Upper lobe of left lung (tissue), 4 donors: ENCODE measurements at regions not wholly inside any gene's neighbourhood (a gene's known extent, or its start where the extent isn't known, plus 50 kb on each side); places are given as distances from the start of the nearest gene placed in this dataset.

Experiments
- CTCF ChIP-seq, 6 experiments: fragments of 450-650 bp in 4 of 6; fragments of 200-600 bp in 2 of 6; sonication (generic) in 2 of 6; IDR thresholded peaks; one replicate each; pipeline ENCODE4 v1.5.1; 2016 to 2019; ENCODE audit warnings: antibody characterized with exemption in 6 of 6
- POLR2A ChIP-seq, 4 donors: fragments of 450-650 bp; IDR thresholded peaks; one replicate each; pipeline ENCODE4 v1.5.1; 2016 to 2017; ENCODE audit warnings: antibody characterized with exemption in 4 of 4, mild to moderate bottlenecking in 2 of 4

DNA sequence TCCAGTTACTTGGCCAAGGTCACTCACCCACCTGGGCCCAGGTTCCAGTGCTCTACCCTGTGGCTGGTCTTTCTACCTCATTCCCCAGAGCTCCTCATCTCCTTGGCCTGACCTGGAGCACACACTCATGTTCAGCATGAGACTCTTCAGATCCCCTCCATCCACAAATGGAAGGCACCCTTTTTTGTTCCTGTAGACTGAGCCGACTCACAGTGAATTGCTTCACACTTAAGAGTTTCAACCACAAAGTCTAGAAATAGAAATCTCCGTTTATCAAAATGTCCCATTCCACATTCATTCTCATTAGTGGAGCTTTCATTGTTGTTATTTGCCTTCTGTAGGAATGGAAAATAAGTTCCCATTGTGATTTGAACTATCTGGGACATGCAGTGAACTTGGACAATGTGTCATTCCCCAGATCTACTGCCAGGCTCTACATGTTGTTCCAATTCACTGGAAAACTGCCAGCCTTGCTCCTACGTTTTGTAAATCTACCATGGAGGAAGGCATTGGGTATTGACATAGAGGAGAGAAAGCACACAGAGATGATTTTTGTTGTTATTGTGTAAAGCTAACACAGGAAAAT lies 125.3 kb upstream of the CELF2 start:
- no peak for TF ChIP-seq CTCF (IDR thresholded peaks at IDR 0.05)
- TF ChIP-seq POLR2A (IDR thresholded peaks at IDR 0.05) = no peak
